ENCODE measurements at regions not wholly inside any gene's neighbourhood (a gene's known extent, or its start where the extent isn't known, plus 50 kb on each side); places are given as distances from the start of the nearest gene placed in this dataset.

DNA sequence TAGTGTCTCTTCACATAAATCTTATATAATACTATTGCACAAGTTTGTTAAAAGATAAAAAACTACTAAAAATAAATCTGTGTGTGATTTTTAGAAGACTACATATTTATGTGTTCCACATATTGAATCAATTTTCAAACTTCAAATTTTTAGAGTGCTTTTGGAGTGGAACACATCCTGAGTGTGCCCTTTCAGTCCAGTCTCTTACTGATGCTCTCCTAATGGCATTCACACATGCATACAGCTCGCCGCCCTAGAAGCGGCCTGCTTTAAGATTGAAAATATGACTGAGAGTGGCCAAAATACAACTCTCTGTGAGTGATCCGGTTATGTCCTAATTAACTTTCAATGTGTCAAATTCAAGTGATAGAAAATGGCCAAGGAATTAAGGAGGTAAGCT, 628.8 kb downstream of the ANKRD50 start:
- H3K4me3 ChIP-seq (replicated peaks in 1 of 2; ENCODE audit: low read depth in 2 of 2, low read length in 2 of 2), result no peak overlapping the region
- TF ChIP-seq, protein P1, sequence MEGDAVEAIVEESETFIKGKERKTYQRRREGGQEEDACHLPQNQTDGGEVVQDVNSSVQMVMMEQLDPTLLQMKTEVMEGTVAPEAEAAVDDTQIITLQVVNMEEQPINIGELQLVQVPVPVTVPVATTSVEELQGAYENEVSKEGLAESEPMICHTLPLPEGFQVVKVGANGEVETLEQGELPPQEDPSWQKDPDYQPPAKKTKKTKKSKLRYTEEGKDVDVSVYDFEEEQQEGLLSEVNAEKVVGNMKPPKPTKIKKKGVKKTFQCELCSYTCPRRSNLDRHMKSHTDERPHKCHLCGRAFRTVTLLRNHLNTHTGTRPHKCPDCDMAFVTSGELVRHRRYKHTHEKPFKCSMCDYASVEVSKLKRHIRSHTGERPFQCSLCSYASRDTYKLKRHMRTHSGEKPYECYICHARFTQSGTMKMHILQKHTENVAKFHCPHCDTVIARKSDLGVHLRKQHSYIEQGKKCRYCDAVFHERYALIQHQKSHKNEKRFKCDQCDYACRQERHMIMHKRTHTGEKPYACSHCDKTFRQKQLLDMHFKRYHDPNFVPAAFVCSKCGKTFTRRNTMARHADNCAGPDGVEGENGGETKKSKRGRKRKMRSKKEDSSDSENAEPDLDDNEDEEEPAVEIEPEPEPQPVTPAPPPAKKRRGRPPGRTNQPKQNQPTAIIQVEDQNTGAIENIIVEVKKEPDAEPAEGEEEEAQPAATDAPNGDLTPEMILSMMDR (IDR thresholded peaks at IDR 0.05; ENCODE audit: low read depth, low read length), result no peak
- no peak for DNase-seq (ENCODE audit: low read depth in 2 of 2)

DNA sequence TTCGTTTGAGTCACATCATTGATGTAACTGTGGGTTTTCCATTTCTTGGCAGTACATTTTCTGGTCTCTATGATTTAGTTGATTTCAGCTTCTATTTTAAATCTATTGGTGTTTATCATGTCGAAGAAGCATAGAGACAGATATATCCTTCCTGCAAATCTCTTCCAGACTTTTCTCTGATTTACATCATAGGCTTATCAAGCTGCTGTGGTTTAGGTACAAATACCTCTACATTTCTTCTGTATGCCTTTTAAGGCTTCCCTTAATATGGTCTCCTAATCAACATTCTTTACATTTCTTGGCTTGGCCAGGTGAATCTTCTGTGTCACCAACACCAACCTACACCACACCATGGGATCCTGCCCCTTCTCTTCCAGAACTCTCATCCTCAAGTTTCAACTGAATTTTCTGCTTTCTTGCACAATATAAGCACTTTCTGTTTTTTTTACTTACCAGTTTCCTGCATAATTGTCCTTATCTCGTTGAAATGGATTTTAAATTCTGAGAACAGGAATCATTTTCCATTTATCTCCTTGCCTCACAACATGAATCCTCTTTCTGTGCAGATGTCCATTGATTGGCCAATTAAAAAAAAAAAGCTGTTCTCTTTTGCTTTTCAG, 626.9 kb downstream of the ANKRD50 start:
- H3K4me3 ChIP-seq (replicated peaks in 1 of 2; ENCODE audit: low read depth in 2 of 2, low read length in 2 of 2), result no peak overlapping the region
- peak; percentile 39 to 70 for DNase-seq (ENCODE audit: low read depth in 2 of 2)
- TF ChIP-seq, protein P1 (IDR thresholded peaks at IDR 0.05; ENCODE audit: low read depth, low read length), result no peak

DNA sequence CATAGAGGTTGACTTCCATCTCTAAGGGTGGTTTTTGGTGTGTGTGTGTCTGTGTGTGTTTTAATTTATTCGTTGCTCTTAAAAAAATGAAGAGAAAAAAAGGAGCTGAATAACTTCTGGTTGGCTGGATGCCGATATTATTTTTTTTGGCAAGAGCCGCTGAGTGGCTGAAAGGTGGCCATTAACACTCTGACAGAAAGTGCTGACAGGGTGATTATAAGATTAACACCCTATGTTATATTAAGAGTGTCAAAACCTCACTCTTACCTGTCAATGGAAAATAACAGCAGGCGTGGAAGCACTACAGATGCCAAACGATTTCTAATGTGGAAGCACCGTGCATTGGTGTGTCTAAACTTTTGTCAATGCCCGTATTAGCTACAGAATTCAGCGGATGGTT, 622.5 kb downstream of the ANKRD50 start:
- TF ChIP-seq, protein P1 (IDR thresholded peaks at IDR 0.05; ENCODE audit: low read depth, low read length), result no peak
- H3K4me3 ChIP-seq (replicated peaks in 1 of 2; ENCODE audit: low read depth in 2 of 2, low read length in 2 of 2), result no peak overlapping the region
- DNase-seq (ENCODE audit: low read depth in 2 of 2), result no peak

DNA sequence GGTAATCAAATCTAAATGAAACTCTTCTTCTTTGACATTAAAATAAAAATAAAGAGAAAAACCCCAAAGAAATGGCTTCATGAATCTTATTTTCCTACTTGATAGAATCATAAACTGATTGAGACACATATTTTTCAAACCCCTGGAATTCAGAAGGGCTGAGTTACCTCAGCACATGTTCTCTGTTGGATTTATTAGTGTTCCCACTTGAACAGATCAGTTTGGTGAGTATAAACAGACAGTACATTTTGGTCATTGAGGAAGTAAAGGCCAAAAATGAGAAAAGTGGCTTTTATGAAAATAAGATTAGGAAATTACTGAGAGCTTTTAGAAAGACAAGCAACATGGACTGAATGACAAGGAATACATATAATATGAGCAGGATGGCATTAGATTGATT, 620.4 kb downstream of the ANKRD50 start:
- TF ChIP-seq, protein P1 (IDR thresholded peaks at IDR 0.05; ENCODE audit: low read depth, low read length), result no peak
- DNase-seq (ENCODE audit: low read depth in 2 of 2), result no peak
- no peak overlapping the region for H3K4me3 ChIP-seq (replicated peaks in 1 of 2; ENCODE audit: low read depth in 2 of 2, low read length in 2 of 2)

DNA sequence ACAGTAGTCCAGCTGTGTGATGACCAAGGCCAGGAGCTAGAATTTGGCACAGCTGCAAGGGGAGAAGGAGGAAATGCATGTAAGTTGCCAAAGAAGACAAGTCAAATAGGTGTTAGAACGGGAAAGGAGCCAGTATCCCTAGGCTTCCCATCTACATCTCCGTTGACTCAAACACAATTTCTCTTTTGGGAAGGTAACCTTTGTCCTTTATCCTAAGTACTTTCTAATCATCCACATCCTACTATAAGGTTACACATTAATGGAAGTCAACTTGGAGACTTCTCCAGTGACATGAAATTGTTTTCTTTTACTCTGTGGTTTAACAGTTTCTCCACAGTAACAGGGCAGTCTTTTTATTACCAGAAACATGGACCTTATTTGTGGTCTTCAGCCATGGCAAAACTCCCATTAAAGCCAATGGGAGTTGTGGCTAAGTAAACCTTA, 620.0 kb downstream of the ANKRD50 start:
- TF ChIP-seq, protein P1 (IDR thresholded peaks at IDR 0.05; ENCODE audit: low read depth, low read length), result no peak
- no peak overlapping the region for H3K4me3 ChIP-seq (replicated peaks in 1 of 2; ENCODE audit: low read depth in 2 of 2, low read length in 2 of 2)
- peak in 1 of 2 donors; percentile 36 for DNase-seq (ENCODE audit: low read depth in 2 of 2)

DNA sequence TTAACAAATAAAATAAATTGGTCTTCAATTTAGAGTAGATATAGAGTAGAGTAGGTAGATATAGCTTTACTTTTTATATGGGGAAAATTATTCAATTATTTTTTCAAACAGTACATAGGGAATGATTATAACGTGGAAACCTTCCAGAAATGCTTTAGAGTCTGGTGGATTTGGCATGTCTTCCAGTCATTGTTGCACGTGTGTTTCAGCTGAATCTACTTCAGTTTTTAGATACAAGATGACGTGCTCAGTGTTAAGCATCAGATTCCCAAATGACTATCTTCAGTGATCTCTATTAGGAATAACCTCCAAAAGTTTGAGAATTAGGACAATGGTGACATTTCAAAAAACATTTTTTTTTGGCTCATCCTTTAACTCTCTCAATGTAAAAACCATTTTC, 616.9 kb downstream of the ANKRD50 start:
- DNase-seq (ENCODE audit: low read depth in 2 of 2), result peak; percentile 35 to 62
- H3K4me3 ChIP-seq (replicated peaks in 1 of 2; ENCODE audit: low read depth in 2 of 2, low read length in 2 of 2), result no peak overlapping the region
- TF ChIP-seq, protein P1 (IDR thresholded peaks at IDR 0.05; ENCODE audit: low read depth, low read length), result no peak

DNA sequence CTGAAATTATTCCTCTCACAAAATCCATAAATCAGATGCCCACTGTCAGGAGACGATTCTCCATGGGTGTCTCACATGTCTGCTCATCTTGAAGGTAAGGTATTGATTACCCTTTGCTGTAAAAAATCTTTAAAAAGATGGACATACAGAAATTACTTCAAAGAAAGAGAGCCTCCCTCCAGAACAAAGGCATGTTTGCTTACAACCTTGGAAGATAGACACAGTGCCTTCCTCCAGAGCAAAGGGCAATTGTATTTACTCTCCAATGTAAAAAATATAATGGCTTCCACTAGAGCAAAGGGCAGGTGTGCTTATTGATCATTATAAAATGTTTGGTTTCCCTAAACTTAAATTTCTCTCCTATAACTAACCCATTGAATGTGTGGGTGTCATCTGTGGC, 616.2 kb downstream of the ANKRD50 start:
- H3K4me3 ChIP-seq (replicated peaks in 1 of 2; ENCODE audit: low read depth in 2 of 2, low read length in 2 of 2), result no peak overlapping the region
- TF ChIP-seq, protein P1 (IDR thresholded peaks at IDR 0.05; ENCODE audit: low read depth, low read length), result no peak
- no peak for DNase-seq (ENCODE audit: low read depth in 2 of 2)
